ENCODE measurements at regions not wholly inside any gene's neighbourhood (a gene's known extent, or its start where the extent isn't known, plus 50 kb on each side); places are given as distances from the start of the nearest gene placed in this dataset.

GRCh38 chr12:92614502-92614901 is 88.3 kb upstream of the PLEKHG7 start:
- Mint-ChIP-seq H3K9me3 (ENCODE audit: low read depth, unreplicated experiment) (no peaks in the 10 kb centered on the region), H3K4me3 (ENCODE audit: low read depth, unreplicated experiment) (no peak overlapping the region), H3K27ac (ENCODE audit: unreplicated experiment) (no peak overlapping the region), H3K27me3 (ENCODE audit: unreplicated experiment) (no peaks in the 10 kb centered on the region), H3K4me1 (ENCODE audit: low read depth, unreplicated experiment) (peaks cover 19% of the 10 kb centered on the region), H3K36me3 (ENCODE audit: insufficient read depth, unreplicated experiment) (peaks cover 9% of the 10 kb centered on the region)
- CTCF ChIA-PET = no interaction called here
- TF ChIP-seq CTCF (IDR thresholded peaks at IDR 0.05; ENCODE audit: unreplicated experiment) = no peak
- BruUV-seq (replicated peaks) = no TSS peak
- intact Hi-C loops (cut with micrococcal nuclease; ENCODE audit: unreplicated experiment) = no loop called here
- DNase-seq = no peak

- intact Hi-C loops (cut with micrococcal nuclease; ENCODE audit: unreplicated experiment) = no loop called here
- Mint-ChIP-seq H3K27ac (ENCODE audit: unreplicated experiment) (no peak overlapping the region), H3K4me1 (ENCODE audit: low read depth, unreplicated experiment) (peaks cover 18% of the 10 kb centered on the region), H3K9me3 (ENCODE audit: low read depth, unreplicated experiment) (no peaks in the 10 kb centered on the region), H3K36me3 (ENCODE audit: insufficient read depth, unreplicated experiment) (peaks cover 9% of the 10 kb centered on the region), H3K4me3 (ENCODE audit: low read depth, unreplicated experiment) (no peak overlapping the region), H3K27me3 (ENCODE audit: unreplicated experiment) (no peaks in the 10 kb centered on the region)
- TF ChIP-seq CTCF (IDR thresholded peaks at IDR 0.05; ENCODE audit: unreplicated experiment) = no peak
- CTCF ChIA-PET = no interaction called here
- no TSS peak for BruUV-seq (replicated peaks)
- no peak for DNase-seq
These were observed 88.8 kb upstream of the PLEKHG7 start for GRCh38 chr12:92614001-92614400.

GRCh38 chr12:92612611-92613010 is 90.2 kb upstream of the PLEKHG7 start:
- no peak for DNase-seq
- Mint-ChIP-seq H3K9me3 (ENCODE audit: low read depth, unreplicated experiment) (no peaks in the 10 kb centered on the region), H3K4me3 (ENCODE audit: low read depth, unreplicated experiment) (no peak overlapping the region), H3K27ac (ENCODE audit: unreplicated experiment) (no peak overlapping the region), H3K27me3 (ENCODE audit: unreplicated experiment) (no peaks in the 10 kb centered on the region), H3K36me3 (ENCODE audit: insufficient read depth, unreplicated experiment) (peaks cover 9% of the 10 kb centered on the region), H3K4me1 (ENCODE audit: low read depth, unreplicated experiment) (peaks cover 31% of the 10 kb centered on the region)
- intact Hi-C loops (cut with micrococcal nuclease; ENCODE audit: unreplicated experiment) = no loop called here
- TF ChIP-seq CTCF (IDR thresholded peaks at IDR 0.05; ENCODE audit: unreplicated experiment) = no peak
- no TSS peak for BruUV-seq (replicated peaks)
- CTCF ChIA-PET = no interaction called here

GRCh38 chr12:92608151-92609091 is 94.4 kb upstream of the PLEKHG7 start:
- peaks cover 14% of the 10 kb centered on the region for H3K36me3 Mint-ChIP-seq (ENCODE audit: insufficient read depth, unreplicated experiment)
- no TSS peak for BruUV-seq (replicated peaks)
- peak; percentile 34 for TF ChIP-seq CTCF (IDR thresholded peaks at IDR 0.05; ENCODE audit: unreplicated experiment)
- DNase-seq = peak; percentile 13
- CTCF ChIA-PET = interaction anchor here (0.6 to 1.6 kb wide), 10 partner anchors 14 to 1756 kb away, joined by 3 to 8 read pairs (median 4); no protein-coding TSS in a partner anchor
- H3K27ac Mint-ChIP-seq (ENCODE audit: unreplicated experiment) = peak overlapping the region; percentile 65
- H3K27me3 Mint-ChIP-seq (ENCODE audit: unreplicated experiment) = no peaks in the 10 kb centered on the region
- intact Hi-C loops (cut with micrococcal nuclease; ENCODE audit: unreplicated experiment) = loop anchor here (1.0 kb wide), 3 partner anchors 34 to 102 kb away; no protein-coding TSS in a partner anchor
- H3K9me3 Mint-ChIP-seq (ENCODE audit: low read depth, unreplicated experiment) = no peaks in the 10 kb centered on the region
- no peak overlapping the region for H3K4me3 Mint-ChIP-seq (ENCODE audit: low read depth, unreplicated experiment)
- H3K4me1 Mint-ChIP-seq (ENCODE audit: low read depth, unreplicated experiment) = peaks cover 37% of the 10 kb centered on the region

Measured in Calu3 (cell line).